Transverse colon (tissue), 3 donors: ENCODE measurements at regions not wholly inside any gene's neighbourhood (a gene's known extent, or its start where the extent isn't known, plus 50 kb on each side); places are given as distances from the start of the nearest gene placed in this dataset.

Experiments used
- CTCF ChIP-seq, 5 experiments: fragments of 200-600 bp in 3 of 5; fragments of 450-650 bp in 2 of 5; sonication (generic) in 3 of 5; IDR thresholded peaks; 1 replicate in 2 of 5; 2 replicates in 3 of 5; pipeline ENCODE4 v1.5.1; 2016 to 2017; ENCODE audit warnings: antibody characterized with exemption in 5 of 5, inconsistent platforms in 3 of 5, mild to moderate bottlenecking in 2 of 5, moderate library complexity in 1 of 5
- POLR2A ChIP-seq: fragments of 450-650 bp; IDR thresholded peaks from one replicate; pipeline ENCODE4 v1.6.1; 2016; ENCODE audit warnings: antibody characterized with exemption, mild to moderate bottlenecking, moderate library complexity

- TF ChIP-seq CTCF (IDR thresholded peaks at IDR 0.05) = no peak
- TF ChIP-seq POLR2A = no peak
Measured at GRCh38 chr2:16931441-16931840, 265.8 kb upstream of the CYRIA start.
